Colonic mucosa (tissue), 4 donors: ENCODE measurements at regions not wholly inside any gene's neighbourhood (a gene's known extent, or its start where the extent isn't known, plus 50 kb on each side); places are given as distances from the start of the nearest gene placed in this dataset.

Experiments used
- DNase-seq: peaks from one replicate; pipeline ENCODE4 v3.0.0-alpha.2; 2020
- H3K27ac ChIP-seq: fragments of 200-600 bp; one replicate; pipeline ENCODE4 v1.8.0; 2021
- H3K27me3 ChIP-seq: fragments of 200-600 bp; one replicate; pipeline ENCODE4 v1.8.0; 2021
- H3K36me3 ChIP-seq: fragments of 200-600 bp; one replicate; pipeline ENCODE4 v1.8.0; 2021
- H3K4me1 ChIP-seq: fragments of 200-600 bp; one replicate; pipeline ENCODE4 v1.8.0; 2021; ENCODE audit warnings: mild to moderate bottlenecking
- H3K4me3 ChIP-seq: fragments of 200-600 bp; one replicate; pipeline ENCODE4 v1.8.0; 2021
- H3K9ac ChIP-seq, 2 donors: one replicate each; pipeline ENCODE4 v1.7.0; 2013; ENCODE audit warnings: control low read depth in 2 of 2, low read depth in 2 of 2, low read length in 2 of 2
- H3K9me3 ChIP-seq: fragments of 200-600 bp; one replicate; pipeline ENCODE4 v1.8.0; 2021
- CTCF ChIP-seq: fragments of 200-600 bp; IDR thresholded peaks from one replicate; pipeline ENCODE4 v1.8.0; 2022; ENCODE audit warnings: antibody characterized with exemption, mild to moderate bottlenecking
- intact Hi-C: fragments of 100-400 bp; cut with DNase I; formaldehyde crosslinking; loops from one replicate; pipeline ENCODE4 v1.14.1; 2022
- donor health status: healthy.
- donor health status: DM: no; HTN: no; CAD: no.
- donor health status: DM: no; HTN: no; CAD: no.

GRCh38 chr13:111398715-111399299, 78.4 kb downstream of the TEX29 start:
- Histone ChIP-seq H3K36me3 (no peaks in the 10 kb centered on the region), H3K9ac (no peak overlapping the region), H3K9me3 (no peaks in the 10 kb centered on the region), H3K4me1 (no peaks in the 10 kb centered on the region), H3K27me3 (no peaks in the 10 kb centered on the region), H3K4me3 (no peak overlapping the region), H3K27ac (no peak overlapping the region)
- no peak for DNase-seq
- intact Hi-C loops = no loop called here
- TF ChIP-seq CTCF = no peak

DNA sequence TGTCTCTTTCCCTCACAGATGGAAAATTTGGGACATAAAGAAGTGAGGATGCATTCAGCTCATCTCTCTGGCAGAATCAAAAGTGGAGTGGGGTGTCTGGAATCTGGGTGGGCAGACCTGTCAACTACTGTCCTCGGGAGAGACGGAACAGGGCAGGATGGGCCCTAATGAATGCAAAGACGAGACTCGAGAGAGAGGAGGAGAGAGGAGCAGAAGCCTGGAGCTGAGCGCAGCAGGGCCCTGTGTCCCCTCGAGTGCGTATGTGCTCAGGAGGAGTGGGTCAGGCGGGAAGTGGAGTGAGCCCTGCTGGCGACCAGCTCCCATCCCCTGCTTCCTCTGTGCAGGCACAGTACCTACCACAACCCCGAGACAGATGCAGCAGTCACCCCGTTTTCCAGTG, 78.9 kb downstream of the TEX29 start:
- no peak for DNase-seq
- no peak overlapping the region for H3K4me3 ChIP-seq
- no peaks in the 10 kb centered on the region for H3K4me1 ChIP-seq
- H3K9me3 ChIP-seq = no peaks in the 10 kb centered on the region
- no peak overlapping the region for H3K27ac ChIP-seq
- no peaks in the 10 kb centered on the region for H3K36me3 ChIP-seq
- no peak for TF ChIP-seq CTCF
- intact Hi-C loops = no loop called here
- no peak overlapping the region for H3K9ac ChIP-seq
- no peaks in the 10 kb centered on the region for H3K27me3 ChIP-seq

- H3K4me1 ChIP-seq = no peaks in the 10 kb centered on the region
- no peaks in the 10 kb centered on the region for H3K27me3 ChIP-seq
- no peak overlapping the region for H3K9ac ChIP-seq
- intact Hi-C loops = no loop called here
- TF ChIP-seq CTCF = no peak
- no peaks in the 10 kb centered on the region for H3K36me3 ChIP-seq
- H3K9me3 ChIP-seq = no peaks in the 10 kb centered on the region
- H3K4me3 ChIP-seq = no peak overlapping the region
- DNase-seq = no peak
- H3K27ac ChIP-seq = no peak overlapping the region
Observed at GRCh38 chr13:111399776-111400538, 79.5 kb downstream of the TEX29 start.

GRCh38 chr13:111401151-111401550, 80.7 kb downstream of the TEX29 start:
- no peak overlapping the region for H3K27ac ChIP-seq
- no peak overlapping the region for H3K9ac ChIP-seq
- H3K27me3 ChIP-seq = no peaks in the 10 kb centered on the region
- intact Hi-C loops = no loop called here
- no peaks in the 10 kb centered on the region for H3K36me3 ChIP-seq
- no peaks in the 10 kb centered on the region for H3K4me1 ChIP-seq
- no peak for TF ChIP-seq CTCF
- no peaks in the 10 kb centered on the region for H3K9me3 ChIP-seq
- no peak overlapping the region for H3K4me3 ChIP-seq
- no peak for DNase-seq

DNA sequence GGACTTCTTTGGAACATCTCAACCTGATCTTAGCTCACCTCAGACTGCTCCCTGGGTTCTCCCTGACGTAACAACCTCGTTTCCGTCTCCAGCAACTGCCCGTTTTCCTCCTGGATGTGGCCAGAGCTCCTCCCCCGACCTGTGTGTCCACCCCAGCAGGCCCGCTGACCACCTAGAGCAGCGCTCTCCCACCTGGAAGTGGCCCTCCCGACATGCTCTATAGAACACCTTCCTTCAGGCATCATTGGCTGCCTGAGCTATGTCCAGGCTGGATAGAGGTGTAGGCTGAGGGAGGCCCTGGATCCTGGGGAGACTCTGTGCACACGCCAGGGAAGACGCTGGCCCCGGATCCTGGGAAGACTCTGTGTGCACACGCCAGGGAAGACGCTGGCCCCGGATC, 81.3 kb downstream of the TEX29 start:
- Histone ChIP-seq H3K9me3 (no peaks in the 10 kb centered on the region), H3K9ac (no peak overlapping the region), H3K4me3 (no peak overlapping the region), H3K4me1 (no peaks in the 10 kb centered on the region), H3K27me3 (no peaks in the 10 kb centered on the region), H3K27ac (no peak overlapping the region), H3K36me3 (no peaks in the 10 kb centered on the region)
- no peak for TF ChIP-seq CTCF
- intact Hi-C loops = no loop called here
- DNase-seq = no peak
